ENCODE measurements at regions not wholly inside any gene's neighbourhood (a gene's known extent, or its start where the extent isn't known, plus 50 kb on each side); places are given as distances from the start of the nearest gene placed in this dataset.

GRCh38 chr14:84087986-84088531 lies 1441.9 kb upstream of the FLRT2 start:
- Histone ChIP-seq H4K20me1 (ENCODE audit: insufficient read depth) (no peaks in the 10 kb centered on the region), H3K27me3 (ENCODE audit: insufficient read depth, low read depth, low read length) (no peaks in the 10 kb centered on the region), H3F3A (ENCODE audit: insufficient read depth, low read length, poor library complexity, severe bottlenecking) (no peaks in the 10 kb centered on the region), H3K4me3 (ENCODE audit: low read length) (no peak overlapping the region), H3K9me2 (ENCODE audit: insufficient read depth, low read length) (no peaks in the 10 kb centered on the region), H3K27ac (ENCODE audit: low read length) (no peak overlapping the region), H3K4me2 (ENCODE audit: low read length) (no peak overlapping the region), H3K79me2 (replicated peaks; ENCODE audit: insufficient read depth, low read length) (no peaks in the 10 kb centered on the region), H3K9ac (ENCODE audit: low read length) (no peak overlapping the region), H2AFZ (ENCODE audit: low read depth, low read length) (no peak overlapping the region), H3K9me3 (ENCODE audit: low read length) (no peaks in the 10 kb centered on the region), H3K36me3 (ENCODE audit: insufficient read depth, low read length) (no peaks in the 10 kb centered on the region)
- no peak for TF ChIP-seq TAF1 (IDR thresholded peaks at IDR 0.05; ENCODE audit: low read depth)
- TF ChIP-seq RAD21 (conservative IDR thresholded peaks at IDR 0.05) = no peak
- TF ChIP-seq MXI1 (conservative IDR thresholded peaks at IDR 0.05; ENCODE audit: poor library complexity, severe bottlenecking) = no peak
- TF ChIP-seq POLR2AphosphoS5 (IDR thresholded peaks at IDR 0.05) = no peak
- TF ChIP-seq, protein P1, sequence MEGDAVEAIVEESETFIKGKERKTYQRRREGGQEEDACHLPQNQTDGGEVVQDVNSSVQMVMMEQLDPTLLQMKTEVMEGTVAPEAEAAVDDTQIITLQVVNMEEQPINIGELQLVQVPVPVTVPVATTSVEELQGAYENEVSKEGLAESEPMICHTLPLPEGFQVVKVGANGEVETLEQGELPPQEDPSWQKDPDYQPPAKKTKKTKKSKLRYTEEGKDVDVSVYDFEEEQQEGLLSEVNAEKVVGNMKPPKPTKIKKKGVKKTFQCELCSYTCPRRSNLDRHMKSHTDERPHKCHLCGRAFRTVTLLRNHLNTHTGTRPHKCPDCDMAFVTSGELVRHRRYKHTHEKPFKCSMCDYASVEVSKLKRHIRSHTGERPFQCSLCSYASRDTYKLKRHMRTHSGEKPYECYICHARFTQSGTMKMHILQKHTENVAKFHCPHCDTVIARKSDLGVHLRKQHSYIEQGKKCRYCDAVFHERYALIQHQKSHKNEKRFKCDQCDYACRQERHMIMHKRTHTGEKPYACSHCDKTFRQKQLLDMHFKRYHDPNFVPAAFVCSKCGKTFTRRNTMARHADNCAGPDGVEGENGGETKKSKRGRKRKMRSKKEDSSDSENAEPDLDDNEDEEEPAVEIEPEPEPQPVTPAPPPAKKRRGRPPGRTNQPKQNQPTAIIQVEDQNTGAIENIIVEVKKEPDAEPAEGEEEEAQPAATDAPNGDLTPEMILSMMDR (IDR thresholded peaks at IDR 0.05; ENCODE audit: poor library complexity, severe bottlenecking) = no peak
- no peak for TF ChIP-seq REST (IDR thresholded peaks at IDR 0.05; ENCODE audit: borderline replicate concordance)
- TF ChIP-seq EZH2 (IDR thresholded peaks at IDR 0.05; ENCODE audit: borderline replicate concordance, insufficient read depth, low read length, poor library complexity, severe bottlenecking) = no peak
- TF ChIP-seq EP300 (conservative IDR thresholded peaks at IDR 0.05; ENCODE audit: poor library complexity, severe bottlenecking) = no peak
- no peak for TF ChIP-seq SMC3 (conservative IDR thresholded peaks at IDR 0.05; ENCODE audit: poor library complexity)

DNA sequence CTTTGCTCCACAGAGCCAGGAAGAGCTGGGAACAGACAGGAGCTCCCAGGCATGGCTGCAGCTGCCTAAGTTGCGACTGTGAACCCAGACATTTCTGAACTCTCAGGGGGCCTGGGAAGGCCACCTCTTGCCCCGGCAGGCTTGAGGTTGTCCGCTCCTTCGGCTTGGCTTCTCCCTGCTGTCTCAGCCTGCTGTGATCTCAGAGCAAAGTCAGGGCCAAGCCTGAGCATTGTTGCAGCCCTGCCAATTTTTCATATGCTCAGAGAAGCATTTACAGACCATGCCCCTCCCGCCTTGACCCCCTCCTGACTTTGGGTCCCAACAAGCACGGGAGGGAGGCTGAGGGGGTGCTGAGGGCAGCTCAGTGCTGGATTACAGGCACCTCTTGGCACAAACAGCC lies 1439.1 kb upstream of the FLRT2 start:
- no peaks in the 10 kb centered on the region for H3K36me3 ChIP-seq (ENCODE audit: insufficient read depth, low read length)
- H3K4me3 ChIP-seq (ENCODE audit: low read length) = no peak overlapping the region
- no peaks in the 10 kb centered on the region for H4K20me1 ChIP-seq (ENCODE audit: insufficient read depth)
- H3K9ac ChIP-seq (ENCODE audit: low read length) = no peak overlapping the region
- no peak for TF ChIP-seq TAF1 (IDR thresholded peaks at IDR 0.05; ENCODE audit: low read depth)
- no peak for TF ChIP-seq POLR2AphosphoS5 (IDR thresholded peaks at IDR 0.05)
- no peak for TF ChIP-seq MXI1 (conservative IDR thresholded peaks at IDR 0.05; ENCODE audit: poor library complexity, severe bottlenecking)
- no peak for TF ChIP-seq RAD21 (conservative IDR thresholded peaks at IDR 0.05)
- TF ChIP-seq SMC3 (conservative IDR thresholded peaks at IDR 0.05; ENCODE audit: poor library complexity) = no peak
- TF ChIP-seq EP300 (conservative IDR thresholded peaks at IDR 0.05; ENCODE audit: poor library complexity, severe bottlenecking) = no peak
- no peak for TF ChIP-seq EZH2 (IDR thresholded peaks at IDR 0.05; ENCODE audit: borderline replicate concordance, insufficient read depth, low read length, poor library complexity, severe bottlenecking)
- TF ChIP-seq, protein P1 (IDR thresholded peaks at IDR 0.05; ENCODE audit: poor library complexity, severe bottlenecking) = no peak
- TF ChIP-seq REST (IDR thresholded peaks at IDR 0.05; ENCODE audit: borderline replicate concordance) = no peak
- no peaks in the 10 kb centered on the region for H3K79me2 ChIP-seq (replicated peaks; ENCODE audit: insufficient read depth, low read length)
- H3K27ac ChIP-seq (ENCODE audit: low read length) = no peak overlapping the region
- H3K9me3 ChIP-seq (ENCODE audit: low read length) = no peaks in the 10 kb centered on the region
- no peaks in the 10 kb centered on the region for H3K9me2 ChIP-seq (ENCODE audit: insufficient read depth, low read length)
- no peak overlapping the region for H2AFZ ChIP-seq (ENCODE audit: low read depth, low read length)
- no peaks in the 10 kb centered on the region for H3F3A ChIP-seq (ENCODE audit: insufficient read depth, low read length, poor library complexity, severe bottlenecking)
- H3K4me2 ChIP-seq (ENCODE audit: low read length) = no peak overlapping the region
- no peaks in the 10 kb centered on the region for H3K27me3 ChIP-seq (ENCODE audit: insufficient read depth, low read depth, low read length)
